Activated gamma-delta T cell treated with Interleukin-2 at 50 U/mL for 16 hours (primary cell): ENCODE measurements at regions not wholly inside any gene's neighbourhood (a gene's known extent, or its start where the extent isn't known, plus 50 kb on each side); places are given as distances from the start of the nearest gene placed in this dataset.

Source experiments
- DNase-seq: peaks from one replicate; pipeline ENCODE4 v3.0.0-alpha.2; 2020

GRCh38 chr5:61800450-61800849, 468.4 kb downstream of the ZSWIM6 start:
- no peak for DNase-seq

- no peak for DNase-seq
Measured at GRCh38 chr5:61801174-61801573, 469.1 kb downstream of the ZSWIM6 start.

- no peak for DNase-seq
Measured at GRCh38 chr5:61802456-61802855, 470.4 kb downstream of the ZSWIM6 start.

- no peak for DNase-seq
Measured at GRCh38 chr5:61805101-61805500, 473.0 kb downstream of the ZSWIM6 start.

GRCh38 chr5:61806491-61807020, 474.5 kb downstream of the ZSWIM6 start:
- no peak for DNase-seq

- no peak for DNase-seq
Measured at GRCh38 chr5:61808091-61808490, 476.0 kb downstream of the ZSWIM6 start.

GRCh38 chr5:61808909-61809308, 476.9 kb downstream of the ZSWIM6 start:
- DNase-seq: no peak

- DNase-seq: no peak
Measured at GRCh38 chr5:61809651-61810050, 477.6 kb downstream of the ZSWIM6 start.

- DNase-seq: no peak
Measured at GRCh38 chr5:61811052-61811451, 479.0 kb downstream of the ZSWIM6 start.

GRCh38 chr5:61813361-61813760, 481.3 kb downstream of the ZSWIM6 start:
- no peak for DNase-seq

GRCh38 chr5:61815339-61815738, 483.3 kb downstream of the ZSWIM6 start:
- no peak for DNase-seq

GRCh38 chr5:61816146-61816545, 484.1 kb downstream of the ZSWIM6 start:
- DNase-seq: no peak

- DNase-seq: no peak
Measured at GRCh38 chr5:61816585-61817450, 484.8 kb downstream of the ZSWIM6 start.

GRCh38 chr5:61817472-61818326, 485.6 kb downstream of the ZSWIM6 start:
- DNase-seq: no peak

GRCh38 chr5:61820836-61821235, 485.2 kb upstream of the KIF2A start:
- no peak for DNase-seq

GRCh38 chr5:61821561-61821960, 484.4 kb upstream of the KIF2A start:
- DNase-seq: no peak

GRCh38 chr5:61822584-61822983, 483.4 kb upstream of the KIF2A start:
- no peak for DNase-seq

GRCh38 chr5:61823065-61823464, 482.9 kb upstream of the KIF2A start:
- DNase-seq: no peak

- no peak for DNase-seq
Measured at GRCh38 chr5:61823781-61824180, 482.2 kb upstream of the KIF2A start.

- no peak for DNase-seq
Measured at GRCh38 chr5:61824396-61824795, 481.6 kb upstream of the KIF2A start.

GRCh38 chr5:61827445-61827975, 478.5 kb upstream of the KIF2A start:
- no peak for DNase-seq

GRCh38 chr5:61828856-61829255, 477.1 kb upstream of the KIF2A start:
- DNase-seq: no peak

- no peak for DNase-seq
Measured at GRCh38 chr5:61831736-61832135, 474.3 kb upstream of the KIF2A start.
